GM12864 (cell line): ENCODE measurements at regions not wholly inside any gene's neighbourhood (a gene's known extent, or its start where the extent isn't known, plus 50 kb on each side); places are given as distances from the start of the nearest gene placed in this dataset.

Experiments
- DNase-seq: peaks from one replicate; pipeline ENCODE4 v3.0.0-alpha.2; 2011; ENCODE audit warnings: low read depth
- H3K4me3 ChIP-seq: 2 replicates; pipeline ENCODE4 v1.5.1; 2011; ENCODE audit warnings: mild to moderate bottlenecking, low read depth, low read length, control low read depth
- CTCF ChIP-seq: IDR thresholded peaks from 2 replicates; pipeline ENCODE4 v1.5.1; 2011; ENCODE audit warnings: low read depth, mild to moderate bottlenecking, moderate library complexity, low read length, control low read depth, inconsistent platforms; ENCODE audit errors: missing control alignments

- no peak overlapping the region for H3K4me3 ChIP-seq
- DNase-seq, result no peak
- TF ChIP-seq CTCF, result no peak
Observed at GRCh38 chr6:159360306-159360705, 191.1 kb downstream of the FNDC1 start.

GRCh38 chr6:159359581-159360297, 190.5 kb downstream of the FNDC1 start:
- no peak for DNase-seq
- no peak for TF ChIP-seq CTCF
- H3K4me3 ChIP-seq, result no peak overlapping the region

GRCh38 chr6:159358562-159358961, 189.4 kb downstream of the FNDC1 start:
- TF ChIP-seq CTCF, result no peak
- no peak overlapping the region for H3K4me3 ChIP-seq
- no peak for DNase-seq

GRCh38 chr6:159357211-159357915, 188.2 kb downstream of the FNDC1 start:
- no peak overlapping the region for H3K4me3 ChIP-seq
- no peak for DNase-seq

GRCh38 chr6:159353193-159353592, 184.0 kb downstream of the FNDC1 start:
- no peak for TF ChIP-seq CTCF
- no peak for DNase-seq
- H3K4me3 ChIP-seq, result no peak overlapping the region

More at GRCh38 chr6:159357211-159357915, 188.2 kb downstream of the FNDC1 start:
- no peak for TF ChIP-seq CTCF

GRCh38 chr6:159351707-159352106, 182.5 kb downstream of the FNDC1 start:
- no peak for DNase-seq
- no peak for TF ChIP-seq CTCF
- H3K4me3 ChIP-seq, result no peak overlapping the region
